Mammary epithelial cell (primary cell): ENCODE measurements at regions not wholly inside any gene's neighbourhood (a gene's known extent, or its start where the extent isn't known, plus 50 kb on each side); places are given as distances from the start of the nearest gene placed in this dataset.

Source experiments
- EZH2 ChIP-seq: IDR thresholded peaks from 2 replicates; pipeline ENCODE4 v1.6.1; 2012; ENCODE audit warnings: low read length, inconsistent platforms, borderline replicate concordance
- TF ChIP-seq, protein P1 (sequence below), 2 donors: IDR thresholded peaks in 1 of 2; conservative IDR thresholded peaks in 1 of 2; 2 replicates each; pipeline ENCODE4 v1.5.1; 2011 to 2012; ENCODE audit warnings: inconsistent platforms in 2 of 2, low read length in 2 of 2, mild to moderate bottlenecking in 2 of 2, control low read depth in 1 of 2, low read depth in 1 of 2; ENCODE audit not compliant: insufficient read depth in 1 of 2; ENCODE audit errors: extremely low read depth in 1 of 2

- TF ChIP-seq, protein P1, sequence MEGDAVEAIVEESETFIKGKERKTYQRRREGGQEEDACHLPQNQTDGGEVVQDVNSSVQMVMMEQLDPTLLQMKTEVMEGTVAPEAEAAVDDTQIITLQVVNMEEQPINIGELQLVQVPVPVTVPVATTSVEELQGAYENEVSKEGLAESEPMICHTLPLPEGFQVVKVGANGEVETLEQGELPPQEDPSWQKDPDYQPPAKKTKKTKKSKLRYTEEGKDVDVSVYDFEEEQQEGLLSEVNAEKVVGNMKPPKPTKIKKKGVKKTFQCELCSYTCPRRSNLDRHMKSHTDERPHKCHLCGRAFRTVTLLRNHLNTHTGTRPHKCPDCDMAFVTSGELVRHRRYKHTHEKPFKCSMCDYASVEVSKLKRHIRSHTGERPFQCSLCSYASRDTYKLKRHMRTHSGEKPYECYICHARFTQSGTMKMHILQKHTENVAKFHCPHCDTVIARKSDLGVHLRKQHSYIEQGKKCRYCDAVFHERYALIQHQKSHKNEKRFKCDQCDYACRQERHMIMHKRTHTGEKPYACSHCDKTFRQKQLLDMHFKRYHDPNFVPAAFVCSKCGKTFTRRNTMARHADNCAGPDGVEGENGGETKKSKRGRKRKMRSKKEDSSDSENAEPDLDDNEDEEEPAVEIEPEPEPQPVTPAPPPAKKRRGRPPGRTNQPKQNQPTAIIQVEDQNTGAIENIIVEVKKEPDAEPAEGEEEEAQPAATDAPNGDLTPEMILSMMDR (conservative IDR thresholded peaks at IDR 0.05 in 1 of 2, IDR thresholded peaks at IDR 0.05 in 1 of 2; ENCODE audit: extremely low read depth in 1 of 2, insufficient read depth in 1 of 2, low read depth in 1 of 2, low read length in 2 of 2) = no peak
- no peak for TF ChIP-seq EZH2
Observed at GRCh38 chr5:12703254-12703653, 799.0 kb upstream of the CTNND2 start.
